RPMI7951 (cell line): ENCODE measurements at regions not wholly inside any gene's neighbourhood (a gene's known extent, or its start where the extent isn't known, plus 50 kb on each side); places are given as distances from the start of the nearest gene placed in this dataset.

ENCODE experiments used
- DNase-seq: peaks from one replicate; pipeline ENCODE4 v3.0.0-alpha.2; 2012; ENCODE audit warnings: low read depth

DNA sequence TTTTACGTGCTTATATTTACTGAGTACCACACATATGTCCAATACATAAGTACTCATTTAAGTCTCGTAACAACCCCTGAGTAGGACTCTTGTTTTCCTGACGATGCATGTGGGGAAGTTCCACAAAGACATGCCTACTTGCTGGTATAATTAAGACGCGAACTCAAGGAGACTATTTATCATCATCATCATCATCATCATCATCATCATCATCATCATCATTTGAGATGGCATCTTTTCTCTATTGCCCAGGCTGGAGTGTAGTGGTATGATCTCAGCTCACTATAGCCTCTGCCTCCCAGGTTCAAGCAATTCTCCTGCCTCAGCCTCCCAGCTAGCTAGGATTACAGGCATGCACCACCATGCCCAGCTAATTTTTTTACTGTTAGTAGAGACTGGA lies 809.9 kb upstream of the EEF2KMT start:
- DNase-seq: no peak

DNA sequence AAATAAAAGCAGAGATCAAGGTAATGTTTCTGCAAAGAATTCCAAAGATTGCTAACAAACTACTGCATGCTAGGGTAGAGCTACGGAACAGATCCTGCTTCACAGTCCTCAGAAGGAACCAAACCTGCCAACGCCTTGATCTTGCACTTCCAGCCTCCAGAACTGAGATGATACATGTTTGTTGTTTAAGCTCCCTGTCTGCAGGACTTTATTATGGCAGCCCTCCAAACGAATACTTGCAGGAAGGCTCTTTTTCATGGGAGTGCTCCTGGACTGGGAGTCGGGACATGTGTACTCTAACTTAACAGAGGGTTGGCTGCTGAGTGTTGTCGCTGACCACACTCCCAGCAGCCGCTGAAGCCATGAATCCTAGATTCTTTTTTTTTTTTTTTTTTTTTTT lies 808.8 kb upstream of the EEF2KMT start:
- DNase-seq: peak; percentile 41

DNA sequence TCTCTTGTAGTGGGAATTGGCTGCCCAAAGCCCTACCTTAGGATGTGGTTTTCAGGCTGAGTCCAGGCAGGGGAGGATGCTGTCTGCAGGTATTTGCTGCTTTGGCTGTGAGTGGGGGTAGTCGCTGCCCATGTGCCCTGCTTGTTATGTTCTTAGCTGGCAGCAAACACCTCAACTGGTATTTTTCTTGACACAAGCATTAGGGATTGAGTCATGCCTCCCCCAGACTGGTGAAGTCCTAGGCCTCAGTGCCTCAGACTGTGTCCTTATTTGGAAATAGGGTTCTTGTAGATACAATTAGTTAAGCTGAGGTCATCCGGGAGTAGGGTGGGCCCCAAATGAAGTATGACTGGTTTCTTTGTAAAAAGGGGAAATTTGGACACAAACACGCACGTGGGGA lies 808.3 kb upstream of the EEF2KMT start:
- peak; percentile 72 for DNase-seq

DNA sequence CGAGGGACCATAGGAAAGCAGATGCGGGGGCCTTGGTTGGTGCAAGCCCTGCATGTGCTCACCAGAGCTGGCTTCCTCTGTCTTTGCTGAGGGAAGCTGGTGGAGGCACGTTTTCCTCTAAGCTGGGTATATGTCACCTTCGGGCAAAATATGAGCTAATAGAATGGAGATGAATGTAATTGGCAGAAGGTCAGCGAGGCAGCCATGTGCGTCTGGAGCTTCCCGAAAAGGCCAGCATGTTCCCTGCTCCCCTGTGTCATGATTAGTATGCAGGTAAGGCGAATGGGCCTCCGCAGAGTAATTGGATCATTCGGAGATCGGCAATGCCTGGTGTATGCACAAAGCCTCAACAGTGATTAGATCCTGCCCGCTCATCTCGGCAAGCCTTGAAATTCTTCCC lies 806.2 kb upstream of the EEF2KMT start:
- DNase-seq: no peak

DNA sequence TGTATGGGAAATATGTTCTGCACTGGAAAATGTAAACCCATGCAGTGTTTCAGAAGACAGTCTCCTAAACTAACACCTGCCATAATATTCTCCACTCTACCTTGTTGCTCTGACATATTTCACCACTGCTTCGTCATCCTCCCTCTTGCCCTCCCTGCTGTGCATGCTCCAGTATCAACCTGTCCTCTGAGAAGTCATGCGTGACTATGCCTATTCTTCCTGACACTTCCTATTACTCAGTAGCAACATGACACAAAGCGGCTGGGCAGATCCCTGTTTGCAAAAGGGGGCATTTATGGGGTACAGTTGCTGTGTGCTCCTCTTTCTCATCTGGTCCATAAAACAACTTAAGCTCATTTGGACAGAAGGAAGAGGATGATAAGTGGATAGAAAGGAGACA lies 805.6 kb upstream of the EEF2KMT start:
- DNase-seq: no peak

DNA sequence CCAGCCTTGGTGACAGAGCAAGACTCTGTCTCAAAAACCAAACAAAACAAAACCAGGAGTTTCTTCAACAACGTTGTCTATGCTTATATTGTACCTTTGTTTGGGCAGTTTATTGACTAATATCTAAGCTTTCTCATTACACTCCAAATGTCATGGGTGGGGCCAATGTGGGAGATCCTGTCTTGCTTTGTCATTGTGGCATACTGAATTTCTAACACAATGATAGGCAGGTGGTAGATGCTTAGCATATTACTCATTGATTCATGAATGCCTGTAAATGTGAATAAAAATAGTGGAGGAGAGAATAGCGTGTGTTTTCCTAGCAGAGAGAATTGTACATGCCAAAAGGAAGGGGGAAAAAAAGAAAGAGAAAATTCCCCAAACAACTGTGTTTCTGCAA lies 802.5 kb upstream of the EEF2KMT start:
- DNase-seq: no peak

DNA sequence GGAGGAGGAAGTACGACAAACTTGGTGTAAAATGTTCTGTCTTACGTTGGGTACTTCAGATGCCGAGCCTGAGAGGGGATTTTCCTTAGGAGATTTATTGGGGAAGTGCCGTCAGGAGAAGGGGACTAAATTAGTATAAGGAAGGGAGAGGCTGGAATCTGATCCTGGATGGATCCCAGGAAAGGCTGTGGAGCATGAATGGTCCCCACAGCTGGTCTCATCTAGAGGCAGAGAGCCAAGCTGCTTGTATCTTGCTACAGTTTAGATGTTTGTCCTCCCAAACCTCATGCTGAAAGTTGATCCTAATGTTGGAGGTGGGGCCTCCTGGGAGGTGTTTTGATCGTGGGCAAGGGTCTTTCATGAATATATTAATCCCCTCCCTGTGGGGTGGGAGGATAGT lies 798.4 kb upstream of the EEF2KMT start:
- DNase-seq: no peak

DNA sequence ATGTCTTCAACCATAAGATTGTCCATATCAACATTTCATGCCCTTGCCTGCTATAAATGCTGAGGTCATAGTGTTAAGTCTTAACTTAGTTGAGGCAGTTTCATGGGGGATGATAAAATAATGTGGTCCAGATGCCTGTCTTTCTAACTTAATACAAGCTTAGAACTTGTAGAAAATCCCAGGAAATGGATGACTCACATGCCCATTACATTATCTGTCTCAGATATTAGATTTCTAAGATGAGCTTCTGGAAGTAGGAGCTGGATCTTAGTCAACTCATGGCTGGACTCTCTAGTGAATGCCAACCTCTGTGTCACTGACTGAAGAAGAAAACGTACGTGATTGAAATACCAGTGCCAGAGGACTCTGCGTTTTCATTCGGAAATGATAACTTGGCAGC lies 797.5 kb upstream of the EEF2KMT start:
- peak; percentile 76 for DNase-seq

DNA sequence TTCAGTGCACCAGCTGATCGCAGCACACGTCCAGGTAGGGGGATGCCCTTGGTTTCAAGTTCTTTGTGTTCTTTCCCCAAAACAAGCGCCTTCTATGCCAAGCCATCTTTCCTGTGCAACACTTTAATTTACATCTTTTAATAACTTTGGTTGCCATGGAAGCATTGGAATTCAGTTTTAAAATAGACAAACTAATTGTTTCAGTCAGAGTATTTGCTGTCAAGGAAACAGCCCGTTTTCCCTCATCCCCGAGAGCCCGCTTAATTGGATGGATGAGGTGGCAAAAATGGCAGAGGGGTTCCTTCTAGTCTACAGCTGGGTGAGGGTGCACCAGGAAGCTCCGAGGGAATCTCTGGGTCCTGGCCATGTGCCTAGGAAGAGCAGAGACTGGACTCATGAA lies 793.7 kb upstream of the EEF2KMT start:
- no peak for DNase-seq

DNA sequence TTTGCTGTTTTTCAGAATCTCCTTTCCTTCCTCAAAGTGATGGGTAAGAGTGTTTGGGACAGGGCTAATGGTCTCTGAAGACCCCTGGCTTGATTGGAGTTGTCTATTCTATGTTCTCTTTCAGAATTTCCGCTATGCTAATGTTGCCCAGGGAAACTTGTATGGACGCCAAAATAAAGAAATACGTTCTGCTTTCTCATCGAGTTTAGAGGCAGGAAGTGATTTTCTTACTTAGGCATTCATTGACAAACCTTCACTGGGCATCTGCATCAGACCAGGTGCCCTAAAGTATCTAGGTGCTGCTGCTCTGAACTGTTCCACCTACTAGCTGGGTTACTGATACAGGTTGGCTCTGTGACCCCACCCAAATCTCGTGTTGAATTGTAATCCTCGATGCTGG lies 787.9 kb upstream of the EEF2KMT start:
- DNase-seq: no peak

DNA sequence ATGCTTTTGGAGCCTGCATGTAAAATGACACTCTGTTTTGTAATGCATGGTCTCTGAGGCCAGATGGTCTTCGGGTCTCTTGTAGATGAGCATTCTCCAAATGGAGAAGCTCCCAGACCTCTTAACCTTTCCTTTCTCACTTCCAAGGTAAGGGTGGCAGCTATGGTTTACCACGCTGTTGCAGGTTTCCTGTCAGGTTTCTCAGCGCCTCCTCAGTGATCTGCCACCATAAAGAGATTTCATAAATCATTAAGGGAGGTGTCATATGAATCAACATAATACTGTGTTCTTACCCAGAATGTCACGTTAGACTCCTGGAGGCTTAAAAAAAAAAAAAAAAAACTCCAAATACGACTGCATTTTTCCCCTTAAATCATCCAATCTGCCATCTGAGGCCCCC lies 787.4 kb upstream of the EEF2KMT start:
- no peak for DNase-seq

DNA sequence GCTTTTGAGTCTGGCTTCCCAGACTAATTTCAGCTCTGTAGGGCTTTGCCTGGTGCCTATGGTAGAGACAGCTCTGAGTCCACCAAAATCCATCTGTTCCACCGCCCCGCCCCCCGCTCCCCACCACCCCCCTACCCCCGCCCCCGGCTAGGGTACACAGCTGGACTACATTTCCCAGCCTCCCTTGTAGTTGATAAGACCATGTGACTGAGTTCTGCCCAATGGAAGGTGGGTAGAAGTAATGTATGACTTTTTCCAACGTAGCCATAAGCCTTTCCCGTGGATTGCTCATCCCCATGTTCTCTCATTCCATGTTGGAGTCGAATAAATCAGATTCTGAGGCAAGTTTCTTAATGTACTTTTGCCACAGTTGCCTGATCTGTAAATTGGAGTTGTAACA lies 786.7 kb upstream of the EEF2KMT start:
- no peak for DNase-seq

DNA sequence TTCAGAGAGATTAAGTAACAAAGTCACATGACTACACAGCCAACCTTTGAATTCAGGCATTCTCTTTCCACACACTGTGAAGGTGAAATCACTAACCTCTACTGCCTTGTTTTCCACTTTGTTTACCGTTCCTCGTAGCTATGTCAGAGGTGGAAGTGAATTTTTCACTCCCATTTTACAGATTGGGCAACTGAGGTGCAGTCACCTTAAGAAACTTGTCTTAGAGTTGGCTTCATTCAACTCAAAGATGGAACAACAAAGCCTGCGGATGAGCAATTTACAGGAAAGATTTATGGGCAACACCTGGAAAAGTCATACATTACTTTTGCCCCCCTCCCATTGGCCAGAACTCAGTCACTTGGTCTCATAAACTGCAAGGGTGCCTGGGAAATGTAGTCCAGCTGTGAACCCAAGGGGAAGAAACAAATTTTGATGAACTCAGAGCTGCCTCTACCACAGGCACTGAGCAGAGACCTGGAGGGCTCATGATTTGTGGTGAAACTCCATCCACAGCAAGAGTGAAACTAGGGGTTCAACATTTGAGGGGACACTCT lies 784.6 kb upstream of the EEF2KMT start:
- DNase-seq: no peak

DNA sequence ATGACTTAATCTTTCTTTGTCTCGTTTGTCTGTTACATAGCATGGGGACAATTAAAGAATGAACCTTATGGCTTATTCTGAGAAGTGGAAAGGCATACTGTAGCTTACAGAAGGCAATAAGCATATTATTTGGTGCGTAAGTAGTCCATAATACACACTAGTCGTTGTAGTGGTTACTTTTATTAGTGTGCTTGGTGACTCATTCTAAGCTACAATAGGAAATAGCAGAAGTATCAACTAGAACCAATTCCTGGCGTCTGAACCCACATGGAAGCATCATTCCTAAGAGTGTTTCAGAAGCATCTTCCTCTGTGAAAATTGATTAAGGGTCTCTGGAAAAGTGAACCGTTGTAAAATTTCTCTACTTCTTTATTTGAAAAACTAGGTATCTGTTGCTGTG lies 777.8 kb upstream of the EEF2KMT start:
- DNase-seq: peak; percentile 22

DNA sequence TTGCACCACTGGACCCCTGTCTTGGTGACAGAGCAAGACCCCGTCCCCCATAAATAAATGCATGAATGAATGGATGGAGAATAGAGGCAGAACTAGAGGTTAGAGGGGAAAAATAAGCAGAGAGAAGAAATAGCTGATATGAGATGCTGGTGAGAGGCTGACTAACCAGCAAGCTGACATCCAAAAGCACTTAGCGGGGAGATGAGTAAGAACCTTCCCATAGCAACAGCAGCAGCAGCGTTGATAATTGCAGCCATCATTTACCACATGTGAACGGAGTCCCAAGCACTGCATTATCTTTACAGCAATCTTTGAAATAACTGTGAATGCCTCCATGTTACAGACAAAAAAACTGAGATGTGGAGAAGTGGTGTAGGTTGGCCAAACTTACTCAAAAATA lies 777.3 kb upstream of the EEF2KMT start:
- DNase-seq: peak; percentile 61

DNA sequence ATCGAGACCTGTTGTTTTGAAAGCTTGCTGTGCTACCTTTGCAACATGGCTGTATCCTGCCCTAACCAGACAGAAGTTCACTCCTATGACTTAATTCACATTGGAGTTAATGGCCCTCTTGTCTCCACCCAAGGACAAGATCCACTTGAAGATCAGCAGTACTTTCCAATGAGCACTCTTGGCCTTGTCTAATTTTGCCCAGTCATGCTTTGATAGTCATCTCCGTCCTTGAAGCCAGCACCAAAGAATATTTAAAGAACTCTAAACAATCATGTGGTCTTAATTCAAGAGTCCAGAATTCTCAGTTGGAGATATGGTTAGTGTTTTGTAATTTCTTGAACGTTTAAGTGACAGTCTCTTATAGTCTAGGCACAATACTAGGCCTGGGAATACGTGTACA lies 775.6 kb upstream of the EEF2KMT start:
- DNase-seq: no peak

DNA sequence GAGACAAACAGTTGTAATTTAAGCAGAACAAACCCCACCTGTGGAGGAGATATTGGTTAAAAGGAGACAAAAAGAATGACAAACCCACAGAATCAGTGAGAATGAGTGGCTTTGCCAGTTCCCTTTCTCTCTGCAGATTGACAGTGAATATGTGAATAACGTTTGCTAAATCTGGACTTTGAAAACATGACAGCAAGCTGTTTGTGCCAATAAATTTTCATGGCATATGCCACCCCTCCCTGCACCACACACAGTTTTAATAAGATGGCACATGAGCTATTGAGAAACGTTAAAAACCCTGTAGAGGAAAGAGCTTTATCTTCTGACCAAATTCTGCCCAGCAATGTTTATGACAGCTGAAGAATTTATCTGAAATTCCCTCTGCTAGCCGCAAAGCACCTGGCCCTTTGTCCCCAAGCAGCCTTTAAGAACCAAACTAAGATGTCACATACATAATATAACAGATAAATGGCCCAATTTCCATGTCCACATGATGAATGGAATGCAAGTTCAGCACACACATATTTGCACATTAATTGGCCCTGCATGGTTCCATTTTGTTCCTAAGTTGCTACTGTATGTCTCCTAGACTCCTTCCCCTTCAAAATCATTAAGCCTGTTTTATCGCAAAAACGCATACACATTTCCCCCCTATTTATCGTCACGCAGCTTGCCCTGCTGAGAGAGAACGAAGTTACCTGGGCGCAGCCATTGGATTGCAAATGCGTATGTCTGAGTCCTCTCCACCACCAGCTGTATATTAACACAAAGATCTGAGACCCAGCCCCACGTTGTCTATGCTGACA lies 773.5 kb upstream of the EEF2KMT start:
- DNase-seq: no peak

DNA sequence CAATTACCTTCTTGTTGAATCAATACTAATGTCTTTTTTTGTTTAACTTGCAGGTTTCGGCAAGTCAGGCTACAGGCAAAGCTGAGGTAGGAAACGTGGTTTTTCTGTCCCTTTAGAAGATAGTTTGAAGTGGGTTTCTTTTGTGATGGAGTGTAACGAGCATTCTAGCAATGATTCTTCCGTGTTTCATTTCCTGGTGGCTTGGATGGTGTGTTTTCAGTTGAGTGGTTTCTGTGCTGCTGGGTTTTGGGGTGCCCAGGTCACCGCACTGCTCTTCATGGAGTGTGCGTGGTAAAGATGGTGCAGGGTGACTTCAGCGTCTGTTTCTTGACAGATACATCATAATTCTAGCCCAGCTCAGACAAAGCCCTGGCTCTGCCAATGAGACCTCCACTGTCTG lies 769.7 kb upstream of the EEF2KMT start:
- DNase-seq: no peak

DNA sequence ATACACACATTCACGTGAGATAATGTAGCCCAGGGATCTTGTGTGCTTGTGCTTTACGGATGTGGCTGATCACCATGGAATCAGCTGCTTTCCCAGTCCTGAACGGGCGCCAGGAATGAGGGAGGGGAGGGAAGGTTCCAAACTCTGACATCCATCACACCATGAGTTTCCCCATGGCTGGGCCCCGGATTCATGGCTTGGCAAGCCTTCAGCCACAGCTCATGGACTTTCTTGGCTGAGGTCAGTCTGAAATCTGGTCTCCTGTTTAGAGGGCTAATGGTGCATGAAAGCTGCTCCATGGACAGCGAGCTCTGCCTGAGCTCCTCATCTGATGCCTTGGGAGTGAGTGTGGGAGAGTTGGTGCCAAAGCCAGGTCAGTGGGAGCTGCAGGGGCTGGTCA lies 767.6 kb upstream of the EEF2KMT start:
- no peak for DNase-seq

DNA sequence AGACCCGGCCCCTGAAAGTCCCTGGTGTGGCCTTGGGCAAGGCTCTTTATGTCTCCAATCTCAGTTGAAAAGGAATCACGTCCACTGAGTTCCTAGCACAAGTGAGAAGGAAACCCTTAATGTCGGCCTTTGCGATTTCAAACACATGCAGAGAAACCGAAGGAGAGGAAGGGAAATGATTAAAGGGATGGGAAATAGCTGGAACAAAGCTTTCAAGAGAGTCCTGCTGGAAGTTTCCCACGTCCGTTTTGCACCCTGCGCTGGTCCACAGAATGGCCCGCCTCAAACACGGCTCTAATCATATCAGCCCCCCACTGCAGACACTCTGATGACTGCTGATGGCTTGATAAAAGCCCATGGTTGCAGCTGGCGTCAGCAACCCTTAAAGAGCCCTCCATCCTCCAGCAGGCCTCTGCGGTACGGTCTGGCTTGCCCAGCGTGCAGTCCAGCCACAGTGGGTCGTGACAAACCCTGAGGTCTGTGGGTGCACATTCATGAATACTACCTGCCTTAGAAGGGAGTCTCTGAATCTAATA lies 765.5 kb upstream of the EEF2KMT start:
- DNase-seq: no peak

DNA sequence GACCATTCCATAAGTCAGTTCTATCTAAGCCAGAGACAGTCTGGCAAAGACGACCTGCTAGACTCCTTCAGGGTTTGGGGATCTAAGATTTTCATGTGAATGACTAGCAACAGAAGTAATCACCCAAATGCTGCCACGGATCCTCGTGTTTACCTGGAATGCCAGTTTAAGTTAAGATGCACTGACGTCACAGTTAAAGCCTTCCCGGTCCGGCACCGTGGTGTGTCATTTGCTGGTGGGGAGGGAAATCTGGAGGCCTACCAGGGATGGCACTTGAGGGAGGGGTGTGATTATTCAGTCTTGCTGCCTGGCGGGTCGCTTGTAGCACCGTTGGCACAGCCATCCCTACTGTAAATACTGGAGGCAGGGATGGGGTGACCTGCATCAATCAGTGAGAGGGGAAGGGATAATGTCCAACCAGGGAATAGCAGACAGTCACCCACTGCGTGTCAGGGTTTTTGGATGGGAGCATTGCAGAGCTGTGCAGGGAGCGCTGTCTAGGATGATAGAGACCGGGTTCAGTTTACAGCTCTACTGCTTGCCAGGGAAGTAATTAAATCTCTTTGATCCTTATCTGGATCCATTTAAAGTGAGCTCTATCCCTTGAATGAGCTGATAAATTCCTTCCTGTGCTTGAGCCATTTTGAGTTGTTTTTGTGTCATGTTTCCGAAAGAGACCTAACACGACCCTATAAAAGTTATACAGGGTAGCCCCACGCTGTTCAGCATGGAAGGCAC lies 764.7 kb upstream of the EEF2KMT start:
- no peak for DNase-seq

DNA sequence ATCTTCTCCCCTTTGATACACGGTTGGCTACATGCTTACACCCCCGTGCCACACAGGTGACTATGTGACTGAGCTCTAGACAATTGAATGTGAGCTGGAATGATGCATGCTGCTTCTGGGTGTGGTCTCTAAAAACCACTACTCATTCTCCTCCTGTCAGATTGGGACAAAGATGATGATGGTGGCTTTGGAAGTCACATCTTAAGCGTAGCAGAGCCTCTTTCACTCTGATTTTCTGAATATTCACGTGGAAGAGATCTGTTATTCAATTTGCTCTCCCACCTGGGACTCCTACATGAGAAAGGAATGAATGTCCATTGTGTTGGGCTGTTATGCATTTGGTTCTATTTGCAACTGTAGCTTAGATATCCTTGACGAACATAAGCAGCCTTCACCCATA lies 763.6 kb upstream of the EEF2KMT start:
- no peak for DNase-seq

DNA sequence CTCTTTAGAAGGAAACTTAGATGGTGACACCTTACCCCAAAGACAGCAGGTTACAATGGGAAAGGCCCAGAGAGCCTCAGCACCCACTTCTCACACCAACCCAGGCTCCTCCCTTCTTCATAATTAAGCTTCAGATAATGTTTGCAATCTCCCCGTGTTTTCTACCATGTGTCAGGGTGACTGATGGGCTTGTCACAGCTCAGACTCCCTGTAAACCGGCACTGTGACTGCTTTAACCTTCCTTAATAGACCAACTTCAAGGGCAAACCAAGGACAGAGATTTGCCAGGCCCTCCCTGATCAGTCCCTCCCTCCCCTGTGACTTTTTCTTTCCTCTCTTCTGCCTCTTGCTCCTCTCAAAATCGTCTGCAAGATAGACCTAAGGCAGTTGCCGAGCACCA lies 760.6 kb upstream of the EEF2KMT start:
- DNase-seq: no peak
